NB4 (cell line): ENCODE measurements at regions not wholly inside any gene's neighbourhood (a gene's known extent, or its start where the extent isn't known, plus 50 kb on each side); places are given as distances from the start of the nearest gene placed in this dataset.

Experiments used
- POLR2A ChIP-seq: IDR thresholded peaks from 2 replicates; pipeline ENCODE4 v1.6.1; 2011; ENCODE audit warnings: mild to moderate bottlenecking; ENCODE audit not compliant: insufficient read length; ENCODE audit errors: extremely low read depth
- TF ChIP-seq, protein P1 (sequence below): IDR thresholded peaks from one replicate; pipeline ENCODE4 v1.5.1; 2012; ENCODE audit warnings: low read depth, low read length
- TF ChIP-seq, protein P2 (sequence below): IDR thresholded peaks from 2 replicates; pipeline ENCODE4 v1.6.1; 2011; ENCODE audit warnings: low read depth, low read length

DNA sequence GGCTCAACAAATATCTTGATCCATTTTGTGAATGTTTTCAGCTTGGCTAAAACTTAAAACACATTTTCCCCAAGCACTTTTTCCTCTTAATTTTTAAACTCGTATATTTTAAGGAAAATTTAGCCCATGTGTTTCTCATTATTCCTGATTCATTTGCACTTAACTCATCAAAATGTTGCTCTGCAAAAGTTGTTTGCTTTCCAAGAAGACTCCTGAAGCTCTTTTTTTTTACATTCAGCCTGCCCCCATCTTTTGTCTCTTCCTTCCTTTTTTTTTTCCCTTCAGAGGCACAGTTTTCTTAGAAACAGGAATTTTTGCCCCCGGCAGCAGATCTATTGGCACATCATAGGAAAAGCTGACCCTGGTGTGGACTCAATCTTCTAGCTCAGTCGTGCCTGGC is 155.0 kb upstream of the SALL1 start:
- no peak for TF ChIP-seq POLR2A
- TF ChIP-seq, protein P1, sequence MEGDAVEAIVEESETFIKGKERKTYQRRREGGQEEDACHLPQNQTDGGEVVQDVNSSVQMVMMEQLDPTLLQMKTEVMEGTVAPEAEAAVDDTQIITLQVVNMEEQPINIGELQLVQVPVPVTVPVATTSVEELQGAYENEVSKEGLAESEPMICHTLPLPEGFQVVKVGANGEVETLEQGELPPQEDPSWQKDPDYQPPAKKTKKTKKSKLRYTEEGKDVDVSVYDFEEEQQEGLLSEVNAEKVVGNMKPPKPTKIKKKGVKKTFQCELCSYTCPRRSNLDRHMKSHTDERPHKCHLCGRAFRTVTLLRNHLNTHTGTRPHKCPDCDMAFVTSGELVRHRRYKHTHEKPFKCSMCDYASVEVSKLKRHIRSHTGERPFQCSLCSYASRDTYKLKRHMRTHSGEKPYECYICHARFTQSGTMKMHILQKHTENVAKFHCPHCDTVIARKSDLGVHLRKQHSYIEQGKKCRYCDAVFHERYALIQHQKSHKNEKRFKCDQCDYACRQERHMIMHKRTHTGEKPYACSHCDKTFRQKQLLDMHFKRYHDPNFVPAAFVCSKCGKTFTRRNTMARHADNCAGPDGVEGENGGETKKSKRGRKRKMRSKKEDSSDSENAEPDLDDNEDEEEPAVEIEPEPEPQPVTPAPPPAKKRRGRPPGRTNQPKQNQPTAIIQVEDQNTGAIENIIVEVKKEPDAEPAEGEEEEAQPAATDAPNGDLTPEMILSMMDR: no peak
- TF ChIP-seq, protein P2, sequence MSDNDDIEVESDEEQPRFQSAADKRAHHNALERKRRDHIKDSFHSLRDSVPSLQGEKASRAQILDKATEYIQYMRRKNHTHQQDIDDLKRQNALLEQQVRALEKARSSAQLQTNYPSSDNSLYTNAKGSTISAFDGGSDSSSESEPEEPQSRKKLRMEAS: no peak
